HG02973 (cell line): ENCODE measurements at regions not wholly inside any gene's neighbourhood (a gene's known extent, or its start where the extent isn't known, plus 50 kb on each side); places are given as distances from the start of the nearest gene placed in this dataset.

ENCODE experiments used
- ATAC-seq: cut with Tn5 transposase; IDR thresholded peaks from one replicate; pipeline ENCODE4 v1.9.1; 2021; ENCODE audit warnings: moderate library complexity; ENCODE audit not compliant: unreplicated experiment

DNA sequence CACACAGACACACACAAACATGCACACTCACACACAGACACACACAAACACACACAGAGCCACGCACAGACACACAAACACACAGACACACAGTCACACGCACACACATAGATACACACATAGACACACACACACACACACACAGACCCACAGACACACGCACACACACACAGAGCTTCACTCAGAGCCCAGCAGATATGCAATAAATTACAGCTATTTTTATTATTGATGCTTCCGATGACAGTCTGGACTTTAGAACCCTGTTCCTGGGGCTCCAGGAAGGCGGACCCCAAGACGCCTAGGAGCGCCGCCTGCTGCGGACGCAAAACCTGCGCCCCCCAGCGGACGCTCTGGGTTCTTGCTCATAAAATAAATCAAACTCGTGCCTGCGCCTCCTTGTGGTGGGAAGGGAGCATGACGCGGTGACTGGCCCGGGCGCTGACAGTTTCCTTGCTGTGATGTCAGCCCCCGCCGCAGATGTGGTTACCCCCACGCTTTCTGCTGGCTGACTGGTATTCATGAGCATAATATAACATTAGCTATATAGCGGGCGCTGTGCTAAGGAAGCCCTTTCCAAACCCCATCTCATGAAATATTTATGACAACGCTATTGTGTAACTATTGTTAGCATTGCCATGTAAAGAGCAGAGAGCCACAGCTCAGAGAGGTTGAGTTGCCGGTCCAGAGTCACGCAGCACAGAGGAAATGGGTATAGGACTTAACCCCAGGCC lies 64.4 kb upstream of the TM9SF2 start:
- ATAC-seq = peak; percentile 36

DNA sequence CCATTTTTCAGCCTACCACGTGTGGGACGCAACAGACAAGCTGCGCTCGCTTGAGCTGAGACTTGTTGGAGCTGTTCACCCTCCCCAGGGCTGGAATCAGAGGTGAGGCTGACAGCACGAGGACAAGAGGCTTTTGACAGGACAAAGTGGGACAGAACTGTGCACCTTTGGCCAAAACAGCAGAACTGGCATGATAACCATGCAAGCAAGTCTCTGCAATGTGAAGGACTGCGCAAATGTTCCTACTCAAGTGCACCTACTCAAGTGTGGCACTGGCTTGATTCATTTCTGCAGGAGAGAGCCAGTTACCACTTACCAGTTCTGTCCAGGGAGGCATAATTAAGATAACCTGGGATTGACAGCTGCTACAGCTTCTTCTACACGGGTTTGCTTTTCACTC lies 62.2 kb upstream of the TM9SF2 start:
- ATAC-seq = no peak

DNA sequence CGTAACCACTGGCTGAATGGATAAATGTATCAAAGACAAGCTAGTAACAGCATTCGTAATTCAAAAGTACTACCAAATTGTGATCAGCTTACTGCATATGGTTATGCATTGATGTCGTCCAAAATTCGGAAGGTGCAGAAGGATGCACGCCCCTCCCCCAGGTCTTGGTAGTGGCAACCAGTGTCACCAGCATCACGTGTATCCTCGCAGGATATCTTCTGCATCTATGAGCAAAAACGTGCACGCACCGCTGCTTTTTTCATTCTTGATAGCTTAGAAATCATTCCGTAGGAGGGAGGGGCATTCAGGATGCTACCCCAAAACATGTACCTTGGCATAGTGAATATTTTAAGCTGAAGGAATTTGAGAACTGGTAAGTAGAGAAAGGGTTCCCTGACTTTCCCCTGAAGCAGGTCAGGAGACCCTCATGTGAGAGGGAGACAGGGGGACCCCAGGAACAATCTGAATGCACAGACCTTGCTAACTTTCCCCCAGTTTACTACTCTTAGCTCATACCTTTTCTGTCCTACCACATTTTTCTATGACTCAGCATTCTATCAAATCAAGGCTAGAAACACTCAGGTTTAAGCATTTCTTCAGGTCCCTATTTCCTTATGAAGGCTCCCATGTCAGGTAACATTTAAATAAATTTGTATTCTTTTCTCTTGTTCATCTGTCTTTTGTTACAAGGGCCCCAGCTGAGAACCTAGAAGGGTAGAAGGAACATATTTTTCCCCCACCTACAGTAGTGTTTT lies 61.2 kb upstream of the TM9SF2 start:
- no peak for ATAC-seq

DNA sequence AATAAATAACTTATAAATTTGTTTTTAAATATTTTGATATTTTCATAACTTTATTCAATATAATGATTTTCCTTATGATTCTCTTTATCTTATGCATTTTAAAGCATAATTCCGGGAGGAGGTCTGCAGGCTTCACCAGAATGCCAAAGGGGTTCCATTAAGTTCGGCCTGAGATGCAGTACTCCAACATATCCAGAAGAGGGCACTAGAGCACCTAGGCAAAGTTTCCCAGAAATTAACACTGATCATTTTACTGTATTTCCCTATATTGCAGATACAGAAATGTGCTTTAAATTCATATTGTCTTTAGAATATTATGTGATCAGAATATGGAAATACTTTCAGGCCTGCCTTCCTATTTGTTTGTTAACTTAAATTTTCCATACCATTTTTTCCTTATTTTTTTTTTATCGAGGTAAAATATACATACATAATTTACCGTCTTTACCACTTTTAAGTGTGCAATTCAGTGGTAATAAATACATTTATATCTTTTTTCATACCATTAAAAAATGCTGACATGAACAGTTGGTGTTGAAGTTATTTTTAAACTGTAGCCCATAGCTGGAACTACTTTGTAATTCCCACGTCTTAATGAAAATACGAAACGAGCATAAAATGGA lies 58.9 kb upstream of the TM9SF2 start:
- ATAC-seq = no peak

DNA sequence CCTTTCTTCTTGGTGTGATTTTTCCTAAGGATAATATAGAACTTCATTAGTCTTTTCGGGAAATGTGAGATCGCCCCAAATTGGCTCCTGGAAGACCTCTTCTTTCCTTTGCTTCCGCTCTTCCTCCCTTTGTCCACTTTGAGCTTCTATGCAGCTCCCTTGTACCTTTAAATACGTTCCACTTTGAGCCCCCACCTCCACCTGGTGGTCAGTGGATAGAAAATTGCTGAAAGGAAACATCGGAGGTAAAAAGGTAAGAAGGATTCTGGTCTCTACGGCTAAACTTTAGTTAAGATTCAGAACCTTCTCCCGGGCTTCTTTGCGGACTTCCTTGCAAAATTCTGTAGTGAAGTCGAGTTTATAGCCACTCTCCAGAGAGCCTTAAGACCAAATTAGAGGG lies 55.0 kb upstream of the TM9SF2 start:
- no peak for ATAC-seq

DNA sequence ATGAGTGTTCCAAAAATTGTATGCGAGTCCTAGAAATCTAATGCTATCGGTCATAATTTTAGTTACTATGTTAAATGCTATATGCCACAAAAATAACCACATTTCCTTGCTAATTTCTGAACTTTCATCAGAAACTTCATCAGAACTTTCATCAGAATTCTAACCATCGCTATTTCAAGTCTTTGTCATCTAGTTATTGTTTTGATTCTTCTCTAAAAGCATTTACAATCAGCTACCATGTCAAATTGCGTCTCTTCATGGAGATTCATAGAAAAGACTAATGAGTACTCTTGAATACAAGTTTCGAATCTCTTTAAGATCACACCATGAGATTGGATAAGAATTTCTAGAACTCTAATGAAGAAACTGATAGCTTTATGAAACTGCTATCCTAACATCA lies 52.7 kb upstream of the TM9SF2 start:
- ATAC-seq = no peak

DNA sequence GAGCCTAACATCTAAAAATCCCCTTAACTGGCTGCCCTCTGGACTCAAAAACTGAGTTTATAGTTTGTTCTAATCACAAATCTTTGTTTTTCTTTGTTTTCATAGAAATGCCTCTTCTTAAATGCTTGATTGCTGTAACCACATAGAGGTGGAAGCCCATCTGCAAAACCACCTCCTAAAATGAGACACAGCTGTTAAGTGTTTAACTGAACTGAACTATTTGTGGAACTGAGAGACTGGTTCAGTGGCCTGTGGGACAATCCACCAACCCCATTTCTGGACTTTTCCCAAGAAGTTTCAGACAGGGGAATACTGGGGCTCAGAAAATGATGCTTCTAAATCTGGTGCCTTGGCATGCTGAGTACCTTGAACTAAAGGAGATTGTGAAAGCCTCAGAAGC lies 50.9 kb upstream of the TM9SF2 start:
- ATAC-seq = no peak
